ENCODE measurements at regions not wholly inside any gene's neighbourhood (a gene's known extent, or its start where the extent isn't known, plus 50 kb on each side); places are given as distances from the start of the nearest gene placed in this dataset.

- H3K27me3 ChIP-seq (ENCODE audit: control insufficient read depth, insufficient read depth, low read length), result no peaks in the 10 kb centered on the region
- no peaks in the 10 kb centered on the region for H3K9me3 ChIP-seq (ENCODE audit: control insufficient read depth, low read depth, low read length)
- no peak overlapping the region for H3K9ac ChIP-seq (ENCODE audit: low read length)
- no peaks in the 10 kb centered on the region for H3K4me1 ChIP-seq (ENCODE audit: control insufficient read depth, low read depth, low read length)
- no peaks in the 10 kb centered on the region for H3K36me3 ChIP-seq (ENCODE audit: control insufficient read depth, low read depth, low read length)
- H3K27ac ChIP-seq (ENCODE audit: low read length), result no peak overlapping the region
- H3K4me3 ChIP-seq (ENCODE audit: low read length), result no peak overlapping the region
Measured at GRCh38 chr6:10051283-10051682, 363.6 kb downstream of the TFAP2A start.

DNA sequence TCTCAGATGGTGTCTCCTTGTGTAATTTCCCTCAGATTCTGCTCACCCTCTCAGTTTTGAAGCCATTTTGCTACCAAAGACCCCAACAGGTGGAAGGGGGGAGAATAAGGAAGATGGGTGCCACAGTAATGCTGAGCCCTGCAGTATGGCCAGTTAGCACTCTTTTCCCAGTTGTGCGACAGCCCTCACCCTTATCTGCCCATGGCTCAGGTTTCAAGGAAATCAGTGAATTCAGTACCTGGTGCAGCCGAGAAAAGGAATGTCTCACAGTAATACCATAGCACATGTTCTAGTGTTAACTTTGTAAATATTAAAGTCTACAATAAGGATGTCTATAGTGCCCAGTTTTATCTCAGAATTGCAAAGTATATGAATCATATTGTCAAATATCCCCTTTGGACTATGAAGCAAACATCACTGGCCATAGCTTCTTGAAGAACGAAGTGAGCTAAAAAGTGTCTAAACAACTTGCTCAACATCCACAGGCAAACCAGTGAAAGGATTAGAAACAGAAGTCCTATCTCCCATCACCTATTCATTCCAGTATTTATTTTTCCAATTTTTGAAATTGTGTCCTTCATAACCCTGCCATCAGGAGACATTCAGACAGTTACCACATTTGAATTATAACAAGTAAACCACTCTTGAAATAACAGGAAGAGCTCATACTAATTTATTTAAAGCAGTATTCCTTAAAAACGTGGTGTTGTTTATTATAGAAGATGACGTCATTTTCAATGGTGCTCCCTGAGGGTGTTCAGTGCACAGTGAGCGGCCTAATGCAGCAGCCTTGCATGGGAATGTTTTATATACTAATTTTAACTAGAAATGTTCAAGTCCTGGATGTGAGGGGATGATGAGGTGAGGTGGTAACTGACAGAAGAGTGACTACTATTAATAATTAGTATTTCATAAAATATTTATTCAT is 366.2 kb downstream of the TFAP2A start:
- H3K4me3 ChIP-seq (ENCODE audit: low read length), result no peak overlapping the region
- no peaks in the 10 kb centered on the region for H3K9me3 ChIP-seq (ENCODE audit: control insufficient read depth, low read depth, low read length)
- no peak overlapping the region for H3K9ac ChIP-seq (ENCODE audit: low read length)
- H3K27ac ChIP-seq (ENCODE audit: low read length), result no peak overlapping the region
- no peaks in the 10 kb centered on the region for H3K36me3 ChIP-seq (ENCODE audit: control insufficient read depth, low read depth, low read length)
- no peaks in the 10 kb centered on the region for H3K27me3 ChIP-seq (ENCODE audit: control insufficient read depth, insufficient read depth, low read length)
- no peaks in the 10 kb centered on the region for H3K4me1 ChIP-seq (ENCODE audit: control insufficient read depth, low read depth, low read length)

GRCh38 chr6:10042280-10042679 is 372.6 kb downstream of the TFAP2A start:
- Histone ChIP-seq H3K9me3 (ENCODE audit: control insufficient read depth, low read depth, low read length) (no peaks in the 10 kb centered on the region), H3K27me3 (ENCODE audit: control insufficient read depth, insufficient read depth, low read length) (no peaks in the 10 kb centered on the region), H3K4me1 (ENCODE audit: control insufficient read depth, low read depth, low read length) (no peaks in the 10 kb centered on the region), H3K4me3 (ENCODE audit: low read length) (no peak overlapping the region), H3K36me3 (ENCODE audit: control insufficient read depth, low read depth, low read length) (no peaks in the 10 kb centered on the region), H3K27ac (ENCODE audit: low read length) (no peak overlapping the region), H3K9ac (ENCODE audit: low read length) (no peak overlapping the region)

- no peak overlapping the region for H3K9ac ChIP-seq (ENCODE audit: low read length)
- no peaks in the 10 kb centered on the region for H3K9me3 ChIP-seq (ENCODE audit: control insufficient read depth, low read depth, low read length)
- no peaks in the 10 kb centered on the region for H3K36me3 ChIP-seq (ENCODE audit: control insufficient read depth, low read depth, low read length)
- H3K27me3 ChIP-seq (ENCODE audit: control insufficient read depth, insufficient read depth, low read length), result no peaks in the 10 kb centered on the region
- no peak overlapping the region for H3K27ac ChIP-seq (ENCODE audit: low read length)
- no peak overlapping the region for H3K4me3 ChIP-seq (ENCODE audit: low read length)
- H3K4me1 ChIP-seq (ENCODE audit: control insufficient read depth, low read depth, low read length), result peaks cover 5% of the 10 kb centered on the region
Measured at GRCh38 chr6:10033223-10033829, 381.5 kb downstream of the TFAP2A start.

- Histone ChIP-seq H3K4me3 (ENCODE audit: low read length) (no peak overlapping the region), H3K9me3 (ENCODE audit: control insufficient read depth, low read depth, low read length) (no peaks in the 10 kb centered on the region), H3K4me1 (ENCODE audit: control insufficient read depth, low read depth, low read length) (peaks cover 5% of the 10 kb centered on the region), H3K9ac (ENCODE audit: low read length) (no peak overlapping the region), H3K36me3 (ENCODE audit: control insufficient read depth, low read depth, low read length) (no peaks in the 10 kb centered on the region), H3K27me3 (ENCODE audit: control insufficient read depth, insufficient read depth, low read length) (no peaks in the 10 kb centered on the region), H3K27ac (ENCODE audit: low read length) (no peak overlapping the region)
Measured at GRCh38 chr6:10031617-10032016, 383.3 kb downstream of the TFAP2A start.

GRCh38 chr6:10030942-10031537 is 383.8 kb downstream of the TFAP2A start:
- Histone ChIP-seq H3K27me3 (ENCODE audit: control insufficient read depth, insufficient read depth, low read length) (no peaks in the 10 kb centered on the region), H3K4me1 (ENCODE audit: control insufficient read depth, low read depth, low read length) (peaks cover 5% of the 10 kb centered on the region), H3K9me3 (ENCODE audit: control insufficient read depth, low read depth, low read length) (no peaks in the 10 kb centered on the region), H3K36me3 (ENCODE audit: control insufficient read depth, low read depth, low read length) (no peaks in the 10 kb centered on the region), H3K27ac (ENCODE audit: low read length) (no peak overlapping the region), H3K4me3 (ENCODE audit: low read length) (no peak overlapping the region), H3K9ac (ENCODE audit: low read length) (no peak overlapping the region)

- Histone ChIP-seq H3K9me3 (ENCODE audit: control insufficient read depth, low read depth, low read length) (no peaks in the 10 kb centered on the region), H3K27ac (ENCODE audit: low read length) (no peak overlapping the region), H3K9ac (ENCODE audit: low read length) (no peak overlapping the region), H3K36me3 (ENCODE audit: control insufficient read depth, low read depth, low read length) (no peaks in the 10 kb centered on the region), H3K4me1 (ENCODE audit: control insufficient read depth, low read depth, low read length) (peaks cover 1% of the 10 kb centered on the region), H3K27me3 (ENCODE audit: control insufficient read depth, insufficient read depth, low read length) (no peaks in the 10 kb centered on the region), H3K4me3 (ENCODE audit: low read length) (no peak overlapping the region)
Measured at GRCh38 chr6:10028222-10028621, 386.7 kb downstream of the TFAP2A start.

DNA sequence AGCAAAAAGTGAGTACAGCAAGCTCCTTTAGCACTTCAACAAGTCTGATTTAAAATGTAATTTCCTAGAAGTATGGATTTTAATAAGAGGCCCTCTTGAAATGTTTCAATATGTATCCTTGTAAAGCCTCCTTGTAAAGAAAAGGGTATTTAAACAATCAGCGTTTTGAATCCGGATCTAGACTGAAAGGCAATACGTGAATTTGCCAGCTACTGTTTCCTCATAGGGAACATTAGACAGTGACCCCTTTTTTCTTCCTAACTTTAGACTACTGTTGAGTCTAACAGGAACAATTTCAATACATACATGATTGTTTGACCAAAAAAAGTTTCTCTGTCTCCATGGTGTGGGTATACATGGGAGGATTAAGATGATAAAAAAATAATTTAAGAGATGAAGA is 395.0 kb downstream of the TFAP2A start:
- no peaks in the 10 kb centered on the region for H3K36me3 ChIP-seq (ENCODE audit: control insufficient read depth, low read depth, low read length)
- H3K4me3 ChIP-seq (ENCODE audit: low read length), result no peak overlapping the region
- H3K27me3 ChIP-seq (ENCODE audit: control insufficient read depth, insufficient read depth, low read length), result no peaks in the 10 kb centered on the region
- no peak overlapping the region for H3K27ac ChIP-seq (ENCODE audit: low read length)
- H3K9me3 ChIP-seq (ENCODE audit: control insufficient read depth, low read depth, low read length), result no peaks in the 10 kb centered on the region
- H3K4me1 ChIP-seq (ENCODE audit: control insufficient read depth, low read depth, low read length), result no peaks in the 10 kb centered on the region
- H3K9ac ChIP-seq (ENCODE audit: low read length), result no peak overlapping the region

DNA sequence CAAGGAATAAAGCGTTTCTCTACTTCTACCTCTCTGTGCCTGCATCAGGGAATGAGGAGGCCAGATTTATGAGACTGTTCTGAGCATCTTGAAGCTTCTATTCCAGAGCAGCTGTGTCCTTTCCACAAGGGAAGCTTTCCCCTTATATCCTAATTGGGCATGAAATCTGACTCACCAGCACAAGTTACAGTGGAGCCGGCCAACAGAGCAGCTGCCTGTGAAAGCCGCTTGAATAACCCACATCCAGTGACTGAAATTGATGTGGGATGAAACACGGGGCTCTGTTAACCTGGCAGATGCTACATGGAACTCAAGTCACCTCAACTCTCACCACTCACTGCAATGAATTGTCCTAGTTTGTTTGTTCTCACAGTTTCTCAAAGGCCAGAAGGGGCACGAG is 400.3 kb downstream of the TFAP2A start:
- no peak overlapping the region for H3K9ac ChIP-seq (ENCODE audit: low read length)
- no peak overlapping the region for H3K4me3 ChIP-seq (ENCODE audit: low read length)
- H3K9me3 ChIP-seq (ENCODE audit: control insufficient read depth, low read depth, low read length), result peaks cover under 1% of the 10 kb centered on the region
- no peak overlapping the region for H3K27ac ChIP-seq (ENCODE audit: low read length)
- H3K4me1 ChIP-seq (ENCODE audit: control insufficient read depth, low read depth, low read length), result no peaks in the 10 kb centered on the region
- no peaks in the 10 kb centered on the region for H3K36me3 ChIP-seq (ENCODE audit: control insufficient read depth, low read depth, low read length)
- H3K27me3 ChIP-seq (ENCODE audit: control insufficient read depth, insufficient read depth, low read length), result no peaks in the 10 kb centered on the region

DNA sequence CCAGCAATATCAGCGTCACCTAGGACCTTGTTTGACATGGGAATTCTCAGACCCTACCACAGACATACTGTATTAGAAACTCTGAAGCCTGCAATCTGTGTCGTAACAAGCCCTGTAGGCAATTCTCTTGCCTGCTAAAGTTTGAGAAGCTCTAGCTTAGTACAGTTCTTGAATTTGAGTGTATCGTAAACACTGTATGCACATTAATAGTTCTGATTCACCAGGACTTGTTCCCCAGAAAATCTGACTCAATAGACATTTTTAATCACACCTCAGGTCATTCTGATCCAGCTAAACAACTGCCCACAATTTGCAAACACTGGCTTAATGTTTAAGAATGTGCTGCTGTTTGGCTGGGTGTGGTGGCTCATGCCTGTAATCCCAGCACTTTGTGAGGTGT is 414.3 kb downstream of the TFAP2A start:
- Histone ChIP-seq H3K27me3 (ENCODE audit: control insufficient read depth, insufficient read depth, low read length) (no peaks in the 10 kb centered on the region), H3K4me3 (ENCODE audit: low read length) (no peak overlapping the region), H3K4me1 (ENCODE audit: control insufficient read depth, low read depth, low read length) (no peaks in the 10 kb centered on the region), H3K27ac (ENCODE audit: low read length) (no peak overlapping the region), H3K36me3 (ENCODE audit: control insufficient read depth, low read depth, low read length) (no peaks in the 10 kb centered on the region), H3K9ac (ENCODE audit: low read length) (no peak overlapping the region), H3K9me3 (ENCODE audit: control insufficient read depth, low read depth, low read length) (no peaks in the 10 kb centered on the region)

DNA sequence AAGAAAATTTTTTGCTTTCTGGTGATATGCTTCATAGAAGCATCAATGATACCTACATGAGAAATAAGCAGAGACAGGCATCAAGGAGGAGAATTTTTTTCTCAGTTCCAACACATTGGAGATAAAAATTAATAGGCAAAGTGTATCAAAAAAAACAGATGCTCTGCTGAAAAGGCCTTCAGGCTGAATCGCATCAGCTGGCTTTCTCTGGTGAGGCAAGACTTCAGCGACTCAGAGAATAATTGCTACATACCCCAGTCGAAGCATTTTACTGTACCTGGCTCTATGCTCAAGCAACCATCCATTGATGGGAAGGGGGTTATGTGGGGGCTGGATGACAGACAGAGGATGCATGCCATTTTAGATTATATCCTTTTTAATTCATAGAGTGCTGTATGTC is 415.1 kb downstream of the TFAP2A start:
- Histone ChIP-seq H3K36me3 (ENCODE audit: control insufficient read depth, low read depth, low read length) (no peaks in the 10 kb centered on the region), H3K9ac (ENCODE audit: low read length) (no peak overlapping the region), H3K4me1 (ENCODE audit: control insufficient read depth, low read depth, low read length) (no peaks in the 10 kb centered on the region), H3K4me3 (ENCODE audit: low read length) (no peak overlapping the region), H3K9me3 (ENCODE audit: control insufficient read depth, low read depth, low read length) (no peaks in the 10 kb centered on the region), H3K27ac (ENCODE audit: low read length) (no peak overlapping the region), H3K27me3 (ENCODE audit: control insufficient read depth, insufficient read depth, low read length) (no peaks in the 10 kb centered on the region)

Data from iPS-18a (cell line).